ENCODE measurements at regions not wholly inside any gene's neighbourhood (a gene's known extent, or its start where the extent isn't known, plus 50 kb on each side); places are given as distances from the start of the nearest gene placed in this dataset.

GRCh38 chr1:91123319-91123718 is 101.5 kb upstream of the ZNF644 start:
- Histone ChIP-seq H3K27me3 (no peaks in the 10 kb centered on the region), H3K9me3 (no peaks in the 10 kb centered on the region), H3K4me3 (no peak overlapping the region), H3K4me1 (peaks cover 3 to 16% (median 12%) of the 10 kb centered on the region in 3 donors), H3K27ac (no peak overlapping the region), H3K36me3 (no peaks in the 10 kb centered on the region)
- WGBS, 2 donors (ENCODE audit: low coverage in 1 of 2): 25 to 48% methylated on average over 2 of the region's 2 CpGs
- ATAC-seq: no peak
- no peak for TF ChIP-seq POLR2AphosphoS5 (IDR thresholded peaks at IDR 0.05)
- no peak for TF ChIP-seq CTCF (IDR thresholded peaks at IDR 0.05)
- no peak for TF ChIP-seq EP300 (IDR thresholded peaks at IDR 0.05)
- no peak for TF ChIP-seq POLR2A (IDR thresholded peaks at IDR 0.05)

DNA sequence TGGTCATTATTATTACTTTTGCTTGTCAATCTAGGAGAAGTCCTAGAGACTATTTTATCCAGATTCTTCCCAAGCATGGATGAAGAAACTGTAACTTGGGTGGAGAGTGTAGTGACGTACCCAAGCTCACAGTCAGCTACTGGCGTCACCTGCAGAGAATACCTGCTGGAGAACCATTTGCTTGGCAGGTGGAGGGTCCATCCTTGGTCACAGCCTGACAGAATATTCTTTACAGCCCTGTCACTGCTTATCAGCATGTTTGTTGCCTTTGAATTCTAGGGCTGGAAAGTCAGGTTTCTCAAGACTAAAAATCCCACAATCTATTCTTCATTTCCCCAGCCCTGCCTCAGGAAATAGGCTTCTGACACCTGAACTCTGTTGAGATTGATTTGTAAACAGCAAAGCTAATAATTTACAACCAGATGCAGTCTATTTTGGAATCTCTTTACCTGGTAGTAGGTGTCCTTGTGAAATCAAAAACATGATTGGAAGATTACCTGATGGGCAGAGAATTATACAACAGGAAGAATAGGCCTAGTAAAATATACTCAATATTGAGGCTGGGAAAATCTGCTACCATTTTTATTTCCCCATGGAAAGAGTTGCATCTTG is 100.4 kb upstream of the ZNF644 start:
- no peak overlapping the region for H3K4me3 ChIP-seq
- TF ChIP-seq EP300 (IDR thresholded peaks at IDR 0.05) (no peak), CTCF (IDR thresholded peaks at IDR 0.05) (no peak), POLR2A (IDR thresholded peaks at IDR 0.05) (no peak), POLR2AphosphoS5 (IDR thresholded peaks at IDR 0.05) (no peak)
- H3K36me3 ChIP-seq: no peaks in the 10 kb centered on the region
- 89 to 92% methylated on average over 2 of the region's 2 CpGs for WGBS, 2 donors (ENCODE audit: low coverage in 1 of 2)
- no peaks in the 10 kb centered on the region for H3K27me3 ChIP-seq
- H3K4me1 ChIP-seq: peaks cover 3 to 16% (median 12%) of the 10 kb centered on the region in 3 donors
- no peaks in the 10 kb centered on the region for H3K9me3 ChIP-seq
- H3K27ac ChIP-seq: no peak overlapping the region
- no peak for ATAC-seq

GRCh38 chr1:91121366-91121765 is 99.5 kb upstream of the ZNF644 start:
- no peak for TF ChIP-seq POLR2AphosphoS5 (IDR thresholded peaks at IDR 0.05)
- TF ChIP-seq POLR2A (IDR thresholded peaks at IDR 0.05): no peak
- no peak for TF ChIP-seq EP300 (IDR thresholded peaks at IDR 0.05)
- no peak for TF ChIP-seq CTCF (IDR thresholded peaks at IDR 0.05)
- no peak overlapping the region for H3K4me3 ChIP-seq
- no peaks in the 10 kb centered on the region for H3K27me3 ChIP-seq
- 14% methylated on average over 1 of the region's 2 CpGs; no CpG with 5 or more reads in 1 of the 2 donors for WGBS, 2 donors (ENCODE audit: low coverage in 1 of 2)
- no peak overlapping the region for H3K27ac ChIP-seq
- H3K36me3 ChIP-seq: no peaks in the 10 kb centered on the region
- H3K4me1 ChIP-seq: peaks cover 3 to 16% (median 12%) of the 10 kb centered on the region in 3 donors
- ATAC-seq: no peak
- no peaks in the 10 kb centered on the region for H3K9me3 ChIP-seq

- Histone ChIP-seq H3K9me3 (no peaks in the 10 kb centered on the region), H3K27me3 (no peaks in the 10 kb centered on the region), H3K27ac (no peak overlapping the region), H3K4me3 (no peak overlapping the region), H3K36me3 (no peaks in the 10 kb centered on the region), H3K4me1 (peaks cover 3 to 16% (median 12%) of the 10 kb centered on the region in 3 donors)
- no peak for TF ChIP-seq CTCF (IDR thresholded peaks at IDR 0.05)
- no peak for TF ChIP-seq POLR2A (IDR thresholded peaks at IDR 0.05)
- TF ChIP-seq EP300 (IDR thresholded peaks at IDR 0.05): no peak
- no peak for TF ChIP-seq POLR2AphosphoS5 (IDR thresholded peaks at IDR 0.05)
- ATAC-seq: peak; percentile 31
- WGBS, 2 donors (ENCODE audit: low coverage in 1 of 2): 10% methylated on average over 1 of the region's 1 CpG; no CpG with 5 or more reads in 1 of the 2 donors
Measured at GRCh38 chr1:91120936-91121335, 99.1 kb upstream of the ZNF644 start.

DNA sequence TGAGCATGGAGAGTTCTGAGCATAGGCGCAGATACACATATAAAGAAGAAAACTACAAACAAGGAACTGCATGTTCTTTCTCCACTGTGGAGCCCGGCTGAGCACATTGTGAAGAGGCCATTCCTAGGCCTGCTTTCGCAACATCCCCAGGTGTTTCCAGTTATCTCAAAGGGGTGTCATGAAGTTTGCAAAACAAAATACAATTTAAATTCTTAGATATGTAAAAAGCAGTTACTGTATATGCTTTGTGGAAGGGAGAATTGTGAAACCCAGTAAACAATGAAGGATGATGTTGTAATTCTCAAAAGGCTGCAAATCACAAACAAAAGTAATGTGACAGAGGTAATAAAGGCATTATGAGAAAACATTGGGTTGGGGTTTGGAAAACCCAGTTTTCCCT is 98.6 kb upstream of the ZNF644 start:
- TF ChIP-seq POLR2A (IDR thresholded peaks at IDR 0.05) (no peak), CTCF (IDR thresholded peaks at IDR 0.05) (no peak), EP300 (IDR thresholded peaks at IDR 0.05) (no peak), POLR2AphosphoS5 (IDR thresholded peaks at IDR 0.05) (no peak)
- WGBS, 2 donors (ENCODE audit: low coverage in 1 of 2): 67 to 71% methylated on average over 1 to 3 of the region's 3 CpGs
- ATAC-seq: no peak
- Histone ChIP-seq H3K4me1 (peaks cover 3 to 16% (median 12%) of the 10 kb centered on the region in 3 donors), H3K27me3 (no peaks in the 10 kb centered on the region), H3K4me3 (no peak overlapping the region), H3K9me3 (no peaks in the 10 kb centered on the region), H3K27ac (no peak overlapping the region), H3K36me3 (no peaks in the 10 kb centered on the region)

Measured in gastroesophageal sphincter (tissue), 4 donors.